Nephron (organoid): ENCODE measurements at regions not wholly inside any gene's neighbourhood (a gene's known extent, or its start where the extent isn't known, plus 50 kb on each side); places are given as distances from the start of the nearest gene placed in this dataset.
A peak's percentile ranks its signal among the peaks of the same experiment; 100 is the strongest.

Source experiments
- H3K27ac Mint-ChIP-seq, 3 experiments: 2 replicates each; pipeline ENCODE4 v1.8.0; 2020; ENCODE audit warnings: mixed read lengths in 3 of 3, mild to moderate bottlenecking in 2 of 3, moderate library complexity in 1 of 3
- H3K27me3 Mint-ChIP-seq: 2 replicates; pipeline ENCODE4 v1.8.0; 2021; ENCODE audit warnings: low read depth, mild to moderate bottlenecking, moderate library complexity, mixed read lengths
- H3K36me3 Mint-ChIP-seq: 2 replicates; pipeline ENCODE4 v1.8.0; 2020; ENCODE audit warnings: low read depth, mixed read lengths
- H3K4me1 Mint-ChIP-seq: 2 replicates; pipeline ENCODE4 v1.8.0; 2020; ENCODE audit warnings: mixed read lengths
- H3K4me3 Mint-ChIP-seq, 3 experiments: 2 replicates each; pipeline ENCODE4 v1.8.0; 2020; ENCODE audit warnings: mild to moderate bottlenecking in 3 of 3, mixed read lengths in 3 of 3, moderate library complexity in 2 of 3
- H3K9me3 Mint-ChIP-seq: 2 replicates; pipeline ENCODE4 v1.8.0; 2020; ENCODE audit warnings: mixed read lengths
- TF ChIP-seq, protein P1 (sequence below), 3 experiments: fragments of 200-600 bp; sonication (generic); IDR thresholded peaks; one replicate each; pipeline ENCODE4 v1.5.0; 2021; ENCODE audit warnings: antibody characterized with exemption in 3 of 3; ENCODE audit not compliant: unreplicated experiment in 3 of 3

- H3K4me1 Mint-ChIP-seq = no peaks in the 10 kb centered on the region
- H3K4me3 Mint-ChIP-seq = no peak overlapping the region
- no peaks in the 10 kb centered on the region for H3K36me3 Mint-ChIP-seq
- peaks cover 5% of the 10 kb centered on the region for H3K27me3 Mint-ChIP-seq
- H3K27ac Mint-ChIP-seq = no peak overlapping the region
- H3K9me3 Mint-ChIP-seq = peaks cover 2% of the 10 kb centered on the region
- TF ChIP-seq, protein P1, sequence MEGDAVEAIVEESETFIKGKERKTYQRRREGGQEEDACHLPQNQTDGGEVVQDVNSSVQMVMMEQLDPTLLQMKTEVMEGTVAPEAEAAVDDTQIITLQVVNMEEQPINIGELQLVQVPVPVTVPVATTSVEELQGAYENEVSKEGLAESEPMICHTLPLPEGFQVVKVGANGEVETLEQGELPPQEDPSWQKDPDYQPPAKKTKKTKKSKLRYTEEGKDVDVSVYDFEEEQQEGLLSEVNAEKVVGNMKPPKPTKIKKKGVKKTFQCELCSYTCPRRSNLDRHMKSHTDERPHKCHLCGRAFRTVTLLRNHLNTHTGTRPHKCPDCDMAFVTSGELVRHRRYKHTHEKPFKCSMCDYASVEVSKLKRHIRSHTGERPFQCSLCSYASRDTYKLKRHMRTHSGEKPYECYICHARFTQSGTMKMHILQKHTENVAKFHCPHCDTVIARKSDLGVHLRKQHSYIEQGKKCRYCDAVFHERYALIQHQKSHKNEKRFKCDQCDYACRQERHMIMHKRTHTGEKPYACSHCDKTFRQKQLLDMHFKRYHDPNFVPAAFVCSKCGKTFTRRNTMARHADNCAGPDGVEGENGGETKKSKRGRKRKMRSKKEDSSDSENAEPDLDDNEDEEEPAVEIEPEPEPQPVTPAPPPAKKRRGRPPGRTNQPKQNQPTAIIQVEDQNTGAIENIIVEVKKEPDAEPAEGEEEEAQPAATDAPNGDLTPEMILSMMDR (IDR thresholded peaks at IDR 0.05; ENCODE audit: unreplicated experiment in 3 of 3) = no peak
These were observed 82.7 kb upstream of the TFEC start for GRCh38 chr7:116113310-116113709.

DNA sequence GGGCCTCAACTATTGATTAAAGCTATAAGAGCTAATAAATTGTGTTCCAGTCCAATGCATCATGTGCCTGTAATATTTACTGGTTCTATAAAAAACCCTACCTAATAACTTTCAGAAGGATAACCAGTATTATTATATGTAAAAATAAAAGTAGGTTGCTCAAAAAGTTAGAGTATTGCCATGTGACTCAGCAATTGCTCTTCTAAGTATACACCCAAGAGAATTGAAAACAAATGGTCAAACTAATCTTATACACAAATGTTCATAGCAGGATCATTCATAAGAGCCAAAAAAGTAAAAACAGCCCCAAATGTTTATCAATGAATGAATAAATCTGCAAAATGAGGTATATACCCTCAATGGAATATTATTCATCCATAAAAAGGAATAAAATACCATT is 89.5 kb upstream of the TES start:
- Mint-ChIP-seq H3K9me3 (no peaks in the 10 kb centered on the region), H3K4me3 (no peak overlapping the region), H3K27ac (no peak overlapping the region), H3K4me1 (no peaks in the 10 kb centered on the region), H3K36me3 (no peaks in the 10 kb centered on the region), H3K27me3 (no peaks in the 10 kb centered on the region)
- TF ChIP-seq, protein P1 (IDR thresholded peaks at IDR 0.05; ENCODE audit: unreplicated experiment in 3 of 3) = no peak

- Mint-ChIP-seq H3K27ac (no peak overlapping the region), H3K36me3 (no peaks in the 10 kb centered on the region), H3K4me3 (no peak overlapping the region), H3K27me3 (no peaks in the 10 kb centered on the region), H3K4me1 (no peaks in the 10 kb centered on the region), H3K9me3 (peaks cover 9% of the 10 kb centered on the region)
- TF ChIP-seq, protein P1 (IDR thresholded peaks at IDR 0.05; ENCODE audit: unreplicated experiment in 3 of 3) = peak; percentile 65 to 79 (median 78)
These were observed 87.3 kb upstream of the TES start for GRCh38 chr7:116122972-116123595.

DNA sequence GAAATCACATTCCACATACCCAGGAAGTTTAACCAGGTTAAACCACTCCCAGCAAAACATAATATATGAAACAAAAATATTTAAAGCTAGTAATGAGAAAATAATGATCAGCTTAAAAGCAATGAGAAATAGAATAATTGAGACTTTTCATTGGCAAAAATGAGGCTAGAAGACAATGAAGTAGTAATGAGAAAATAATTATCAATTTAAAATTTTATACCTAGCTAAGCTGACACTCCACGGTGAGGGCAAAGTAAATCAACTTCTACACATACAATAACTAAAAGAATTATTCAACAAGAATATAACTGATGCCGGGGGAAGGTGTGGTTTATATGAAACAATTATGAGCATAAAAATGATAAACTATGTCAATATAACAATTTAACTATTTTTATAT is 82.2 kb upstream of the TES start:
- TF ChIP-seq, protein P1 (IDR thresholded peaks at IDR 0.05; ENCODE audit: unreplicated experiment in 3 of 3) = no peak
- Mint-ChIP-seq H3K27ac (no peak overlapping the region), H3K27me3 (no peaks in the 10 kb centered on the region), H3K36me3 (no peaks in the 10 kb centered on the region), H3K4me3 (no peak overlapping the region), H3K4me1 (no peaks in the 10 kb centered on the region), H3K9me3 (peaks cover 21% of the 10 kb centered on the region)

GRCh38 chr7:116135306-116135705 is 75.0 kb upstream of the TES start:
- H3K4me1 Mint-ChIP-seq = no peaks in the 10 kb centered on the region
- no peaks in the 10 kb centered on the region for H3K36me3 Mint-ChIP-seq
- H3K27me3 Mint-ChIP-seq = no peaks in the 10 kb centered on the region
- H3K9me3 Mint-ChIP-seq = no peaks in the 10 kb centered on the region
- no peak overlapping the region for H3K4me3 Mint-ChIP-seq
- TF ChIP-seq, protein P1 (IDR thresholded peaks at IDR 0.05; ENCODE audit: unreplicated experiment in 3 of 3) = no peak
- no peak overlapping the region for H3K27ac Mint-ChIP-seq

DNA sequence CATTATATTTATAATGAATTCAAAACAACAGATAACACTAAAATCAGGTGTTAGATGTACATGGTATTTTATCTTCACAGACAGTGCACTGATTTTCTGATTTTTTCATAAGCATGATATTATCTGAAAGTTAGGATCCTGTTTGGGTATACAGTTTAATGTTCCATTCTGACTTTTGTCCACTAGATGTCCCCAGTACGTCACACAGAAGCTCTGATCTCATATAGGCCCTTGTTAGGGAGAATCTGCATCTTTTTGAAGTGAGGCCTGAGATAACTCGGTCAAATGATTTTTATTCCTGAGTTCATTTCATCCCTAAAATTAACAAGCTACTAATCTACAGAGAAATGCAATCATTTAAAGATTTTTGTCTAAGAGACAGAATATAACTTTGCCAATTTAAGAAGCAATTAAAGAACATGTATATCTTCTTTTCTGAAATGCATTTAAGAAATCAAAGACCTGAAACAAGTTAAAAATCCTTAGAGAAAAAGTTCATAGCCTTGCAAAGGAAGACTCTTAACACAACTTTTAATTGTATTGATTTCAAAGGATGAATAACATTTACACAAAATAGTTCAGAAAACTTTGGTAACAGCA is 72.0 kb upstream of the TES start:
- H3K9me3 Mint-ChIP-seq = no peaks in the 10 kb centered on the region
- no peaks in the 10 kb centered on the region for H3K27me3 Mint-ChIP-seq
- TF ChIP-seq, protein P1 (IDR thresholded peaks at IDR 0.05; ENCODE audit: unreplicated experiment in 3 of 3) = peak; percentile 76 to 85 (median 84)
- H3K27ac Mint-ChIP-seq = no peak overlapping the region
- H3K36me3 Mint-ChIP-seq = no peaks in the 10 kb centered on the region
- H3K4me1 Mint-ChIP-seq = no peaks in the 10 kb centered on the region
- no peak overlapping the region for H3K4me3 Mint-ChIP-seq
